ENCODE measurements at regions not wholly inside any gene's neighbourhood (a gene's known extent, or its start where the extent isn't known, plus 50 kb on each side); places are given as distances from the start of the nearest gene placed in this dataset.
"Not testable (repeated sequence)": the region's sequence is repeated elsewhere in the genome, so short reads cannot be mapped to it uniquely, and the experiment has no call there.

- no peak for DNase-seq (ENCODE audit: low read depth in 4 of 4, low spot score in 1 of 4)
Observed at GRCh38 chr11:134949121-134950090, 537.4 kb upstream of the B3GAT1 start.

- no peak for DNase-seq (ENCODE audit: low read depth in 4 of 4, low spot score in 1 of 4)
Observed at GRCh38 chr11:134947556-134947955, 535.5 kb upstream of the B3GAT1 start.

GRCh38 chr11:134945993-134946392, 534.0 kb upstream of the B3GAT1 start:
- DNase-seq (ENCODE audit: low read depth in 4 of 4, low spot score in 1 of 4) = no peak

DNA sequence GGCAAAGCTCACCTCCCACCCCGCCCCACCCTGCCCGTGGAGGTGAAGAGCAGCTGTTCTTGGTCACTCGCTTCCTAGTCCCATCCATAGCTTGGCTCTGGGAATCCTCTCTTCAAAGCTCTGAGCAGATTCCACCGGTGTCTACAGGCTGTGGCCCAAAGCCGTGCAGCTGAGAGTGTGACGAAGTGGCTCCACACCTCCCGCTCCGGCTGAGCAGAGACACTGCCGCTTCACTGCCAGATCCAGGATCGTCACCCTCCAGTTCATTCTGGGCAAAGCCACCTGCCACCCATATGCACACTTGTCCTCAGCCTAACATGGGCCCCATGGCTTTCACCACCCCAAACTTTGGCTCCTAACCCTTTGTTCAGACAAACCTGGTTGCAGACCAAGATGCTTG, 532.9 kb upstream of the B3GAT1 start:
- DNase-seq (ENCODE audit: low read depth in 4 of 4, low spot score in 1 of 4) = no peak

DNA sequence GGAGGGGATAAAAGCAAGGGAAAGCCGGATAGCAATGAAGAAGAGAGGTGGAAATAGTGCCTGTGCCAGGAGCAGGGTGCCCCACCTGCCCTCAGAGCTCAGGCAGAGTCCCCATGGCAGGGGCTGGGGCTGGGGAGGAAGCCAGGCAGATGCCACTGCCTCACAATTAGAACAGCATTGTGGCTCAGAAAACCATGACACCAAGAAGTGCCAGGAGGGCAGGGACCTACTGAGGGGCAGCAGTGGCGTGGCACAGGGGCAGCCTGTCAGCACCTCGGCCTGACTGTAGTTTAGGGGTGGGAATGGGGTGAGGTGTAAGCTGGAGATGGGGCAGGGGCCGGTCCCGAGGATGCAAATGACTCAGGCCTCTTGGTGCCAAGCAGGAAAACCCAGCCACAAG, 532.1 kb upstream of the B3GAT1 start:
- DNase-seq (ENCODE audit: low read depth in 4 of 4, low spot score in 1 of 4) = no peak

DNA sequence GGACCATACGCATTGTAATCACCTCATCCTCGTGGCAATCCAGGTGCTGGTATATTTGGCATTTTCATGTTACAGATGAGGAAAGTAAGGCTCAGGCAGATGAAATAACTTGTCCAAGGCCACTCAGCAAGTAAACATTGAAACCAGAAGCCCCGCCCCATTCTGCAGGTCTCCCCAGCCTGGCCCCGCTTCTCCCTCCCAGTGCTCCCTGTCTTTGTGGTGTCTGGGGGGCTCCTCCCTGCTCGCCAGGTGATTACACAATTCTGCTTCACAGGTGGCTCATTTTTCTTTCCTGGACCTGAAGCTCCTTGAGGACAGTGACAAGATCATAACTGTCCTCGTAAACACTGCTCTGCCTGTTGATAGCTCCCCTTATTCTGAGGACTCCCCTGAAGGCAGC, 531.5 kb upstream of the B3GAT1 start:
- DNase-seq (ENCODE audit: low read depth in 4 of 4, low spot score in 1 of 4) = no peak

GRCh38 chr11:134942681-134943080, 530.6 kb upstream of the B3GAT1 start:
- no peak for DNase-seq (ENCODE audit: low read depth in 4 of 4, low spot score in 1 of 4)

DNA sequence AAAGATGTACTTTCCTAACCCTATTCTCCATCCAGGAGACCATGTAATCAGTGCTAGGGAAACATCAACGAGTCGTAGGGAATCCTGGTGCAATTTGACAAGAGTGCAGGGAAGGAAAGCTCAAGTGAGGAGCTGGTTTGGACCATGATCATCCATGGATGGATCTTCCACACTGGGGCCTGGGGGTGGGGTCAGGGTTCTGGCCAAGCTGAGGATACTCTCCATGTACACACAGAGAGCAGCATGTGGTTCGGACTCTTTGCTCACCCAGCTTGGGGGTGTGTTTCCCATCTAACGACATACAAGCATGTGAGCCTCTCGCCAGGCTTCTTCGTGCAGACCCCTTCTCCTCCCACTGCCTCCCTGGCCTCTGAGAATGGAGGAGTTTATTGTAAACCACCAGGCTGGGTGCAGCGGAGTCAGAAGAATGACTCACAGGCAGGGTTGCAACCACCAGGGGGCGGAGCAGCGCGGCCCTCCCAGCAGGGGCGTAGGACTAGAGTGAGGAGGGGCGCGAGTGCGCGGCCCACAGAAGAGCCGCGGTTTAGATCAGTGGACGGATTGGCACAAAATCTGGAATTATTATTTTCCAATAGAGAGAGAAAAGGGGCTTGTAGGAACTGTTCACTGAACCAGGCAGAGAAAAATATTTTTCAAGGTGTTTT, 530.0 kb upstream of the B3GAT1 start:
- not testable (repeated sequence) for DNase-seq (ENCODE audit: low read depth in 4 of 4, low spot score in 1 of 4)

GRCh38 chr11:134941326-134941725, 529.3 kb upstream of the B3GAT1 start:
- DNase-seq (ENCODE audit: low read depth in 4 of 4, low spot score in 1 of 4) = no peak

GRCh38 chr11:134940441-134941126, 528.5 kb upstream of the B3GAT1 start:
- DNase-seq (ENCODE audit: low read depth in 4 of 4, low spot score in 1 of 4) = no peak

DNA sequence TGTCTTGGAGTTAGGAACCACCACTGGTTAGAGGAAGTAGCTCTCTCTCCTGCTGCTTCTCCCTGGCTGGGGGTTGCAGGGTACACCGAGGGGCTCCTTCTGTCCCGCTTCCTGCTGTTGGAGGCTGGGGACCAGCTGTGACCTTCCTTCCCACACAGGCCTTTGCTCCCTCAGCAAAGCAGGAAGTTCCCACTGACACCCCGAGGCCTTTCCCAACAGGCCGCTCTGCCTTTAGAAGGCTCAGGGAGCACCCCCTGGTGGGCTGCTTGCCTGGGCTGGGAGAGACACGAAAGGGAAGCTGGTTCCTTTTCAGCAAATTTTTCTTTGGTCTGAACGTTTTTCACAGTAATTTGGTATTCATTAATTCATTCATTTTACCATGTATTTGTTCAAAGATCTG, 527.9 kb upstream of the B3GAT1 start:
- DNase-seq (ENCODE audit: low read depth in 4 of 4, low spot score in 1 of 4) = no peak

GRCh38 chr11:134939031-134939430, 527.0 kb upstream of the B3GAT1 start:
- no peak for DNase-seq (ENCODE audit: low read depth in 4 of 4, low spot score in 1 of 4)

- DNase-seq (ENCODE audit: low read depth in 4 of 4, low spot score in 1 of 4) = no peak
Observed at GRCh38 chr11:134938212-134938611, 526.2 kb upstream of the B3GAT1 start.

GRCh38 chr11:134937193-134937592, 525.2 kb upstream of the B3GAT1 start:
- not testable (repeated sequence) for DNase-seq (ENCODE audit: low read depth in 4 of 4, low spot score in 1 of 4)

DNA sequence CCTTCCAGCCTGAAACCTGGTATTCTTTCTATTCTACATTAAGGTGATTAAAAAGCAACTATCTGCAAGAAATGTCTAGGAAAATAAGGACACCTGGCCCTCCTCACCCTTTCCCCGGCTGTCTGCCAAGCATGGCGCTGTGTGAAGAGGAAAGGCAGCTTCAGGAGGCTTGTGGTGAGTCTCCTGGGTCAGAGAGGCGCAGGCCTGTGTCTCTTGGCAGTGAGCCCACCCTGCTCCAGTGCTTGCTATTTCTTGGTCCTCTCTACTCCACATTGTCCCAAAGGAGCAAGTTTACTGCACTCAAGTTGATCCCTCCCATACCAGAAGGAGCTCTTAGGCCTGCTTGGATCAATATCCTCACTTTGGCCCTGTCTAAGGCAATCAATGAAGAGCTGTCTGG, 520.7 kb upstream of the B3GAT1 start:
- DNase-seq (ENCODE audit: low read depth in 4 of 4, low spot score in 1 of 4) = no peak

GRCh38 chr11:134925432-134925831, 513.4 kb upstream of the B3GAT1 start:
- no peak for DNase-seq (ENCODE audit: low read depth in 4 of 4, low spot score in 1 of 4)

- no peak for DNase-seq (ENCODE audit: low read depth in 4 of 4, low spot score in 1 of 4)
Observed at GRCh38 chr11:134923441-134923840, 511.4 kb upstream of the B3GAT1 start.

GRCh38 chr11:134921938-134922337, 509.9 kb upstream of the B3GAT1 start:
- no peak for DNase-seq (ENCODE audit: low read depth in 4 of 4, low spot score in 1 of 4)

DNA sequence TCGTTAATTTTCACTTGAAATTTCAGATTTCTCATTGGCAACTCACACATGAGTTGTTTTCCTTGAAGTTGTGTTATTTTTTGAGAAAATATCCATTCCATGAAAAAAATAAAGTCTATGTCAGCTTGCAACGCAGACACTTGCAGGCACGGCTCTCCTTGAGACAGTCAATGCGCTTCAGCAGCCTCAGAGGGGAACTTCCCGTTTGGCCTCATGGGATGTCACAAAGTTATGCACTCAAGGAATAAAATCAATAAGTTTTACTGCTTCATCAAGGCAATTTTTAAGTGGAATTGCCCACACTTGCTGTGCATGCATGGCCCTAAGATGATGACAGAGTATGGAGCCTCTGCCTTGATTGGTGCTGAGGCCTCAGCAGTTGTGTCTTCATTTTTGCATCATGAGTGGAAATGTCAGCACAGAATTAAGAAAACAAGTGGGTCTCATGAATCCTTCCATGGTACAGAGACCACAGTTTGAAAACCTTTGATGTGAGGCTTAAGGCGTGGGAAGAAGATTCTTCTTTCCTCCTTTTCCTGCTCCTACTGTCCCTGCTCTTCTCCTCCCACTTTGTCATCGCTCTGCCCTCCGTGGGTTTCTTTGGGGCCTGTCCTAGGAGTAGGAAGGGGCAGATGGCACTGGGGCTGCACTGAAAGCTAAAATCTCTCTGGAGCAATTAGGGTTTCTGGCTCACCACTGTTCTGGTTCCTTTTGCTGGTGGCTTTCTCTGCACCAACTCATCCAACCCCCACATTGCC, 509.0 kb upstream of the B3GAT1 start:
- DNase-seq (ENCODE audit: low read depth in 4 of 4, low spot score in 1 of 4) = no peak

GRCh38 chr11:134916421-134917213, 504.6 kb upstream of the B3GAT1 start:
- DNase-seq (ENCODE audit: low read depth in 4 of 4, low spot score in 1 of 4) = no peak

Data from stimulated activated CD4-positive, alpha-beta T cell treated with anti-CD3 and anti-CD28 coated beads, Interleukin-1b, Interleukin-23, amount 100 ng/mL, for 24 hours (primary cell).